Naive thymus-derived CD8-positive, alpha-beta T cell (primary cell): ENCODE measurements at regions not wholly inside any gene's neighbourhood (a gene's known extent, or its start where the extent isn't known, plus 50 kb on each side); places are given as distances from the start of the nearest gene placed in this dataset.

Source experiments
- ATAC-seq, 2 donors: fragments of 150-1000 bp; cut with Tn5 transposase in 1 of 2; sonication (Bioruptor Pico), chemical (Tn5 transposase) in 1 of 2; 1 replicate in 1 of 2; 2 replicates in 1 of 2; pipeline ENCODE4 v1.10.0; 2021; ENCODE audit warnings: mild to moderate bottlenecking in 2 of 2, moderate library complexity in 2 of 2
- POLR2A ChIA-PET: fragments of 350-600 bp; sonication (Branson Sonifier 250); formaldehyde crosslinking; loops from one replicate; lab custom pipeline; 2021; ENCODE audit warnings: antibody characterized with exemption; lab: Charles Lee
- DNase-seq, 10 donors: peaks; one replicate each; pipeline versions ENCODE4 v3.0.0 to v3.0.0-alpha.2; 2020 to 2022
- H3K27ac Mint-ChIP-seq, 10 donors: one replicate each; pipeline ENCODE4 v1.8.0; 2020 to 2022; ENCODE audit warnings: mild to moderate bottlenecking in 10 of 10, mixed read lengths in 10 of 10, moderate library complexity in 4 of 10, inconsistent platforms in 1 of 10
- H3K27me3 Mint-ChIP-seq, 5 donors: one replicate each; pipeline ENCODE4 v1.8.0; 2021 to 2022; ENCODE audit warnings: mixed read lengths in 5 of 5
- H3K36me3 Mint-ChIP-seq, 3 donors: one replicate each; pipeline ENCODE4 v1.8.0; 2020 to 2022; ENCODE audit warnings: mixed read lengths in 3 of 3, mild to moderate bottlenecking in 2 of 3, inconsistent platforms in 1 of 3
- H3K4me1 Mint-ChIP-seq, 4 donors: one replicate each; pipeline ENCODE4 v1.8.0; 2021 to 2022; ENCODE audit warnings: mixed read lengths in 4 of 4
- H3K4me3 Mint-ChIP-seq, 10 donors: one replicate each; pipeline ENCODE4 v1.8.0; 2020 to 2022; ENCODE audit warnings: mild to moderate bottlenecking in 10 of 10, mixed read lengths in 10 of 10, moderate library complexity in 6 of 10, inconsistent platforms in 1 of 10
- H3K9me3 Mint-ChIP-seq, 9 donors: one replicate each; pipeline ENCODE4 v1.8.0; 2020 to 2022; ENCODE audit warnings: mixed read lengths in 9 of 9, mild to moderate bottlenecking in 3 of 9, inconsistent platforms in 1 of 9, moderate library complexity in 1 of 9

GRCh38 chrX:2627272-2627867 is 63.7 kb upstream of the CD99 start:
- peak; percentile 40 to 48 for ATAC-seq

GRCh38 chrX:2626750-2627149 is 64.3 kb upstream of the CD99 start:
- POLR2A ChIA-PET: no interaction called here
- Mint-ChIP-seq H3K9me3 (peaks cover 11 to 46% (median 34%) of the 10 kb centered on the region in 9 donors), H3K4me3 (peak overlapping the region in 1 of 10 donors; percentile 13), H3K27me3 (no peaks in the 10 kb centered on the region), H3K4me1 (peaks cover 39 to 48% (median 42%) of the 10 kb centered on the region in 4 donors), H3K36me3 (peaks cover 50 to 83% (median 75%) of the 10 kb centered on the region in 3 donors), H3K27ac (peak overlapping the region in 1 of 10 donors; percentile 16)
- DNase-seq: no peak
- ATAC-seq: no peak

More at GRCh38 chrX:2627272-2627867, 63.7 kb upstream of the CD99 start:
- Mint-ChIP-seq H3K9me3 (peaks cover 16 to 51% (median 41%) of the 10 kb centered on the region in 9 donors), H3K4me1 (peaks cover 42 to 52% (median 46%) of the 10 kb centered on the region in 4 donors), H3K27me3 (no peaks in the 10 kb centered on the region), H3K27ac (peak overlapping the region in 8 of 10 donors; percentile 3 to 97 (median 64)), H3K4me3 (peak overlapping the region in 4 of 10 donors; percentile 8 to 50 (median 14)), H3K36me3 (peaks cover 55 to 79% (median 77%) of the 10 kb centered on the region in 3 donors)
- DNase-seq: peak in 8 of 10 donors; percentile 24 to 69 (median 42)
- POLR2A ChIA-PET: no interaction called here

- Mint-ChIP-seq H3K4me3 (no peak overlapping the region), H3K27ac (no peak overlapping the region), H3K4me1 (peaks cover 1 to 9% (median 4%) of the 10 kb centered on the region in 4 donors), H3K27me3 (no peaks in the 10 kb centered on the region), H3K9me3 (no peaks in the 10 kb centered on the region), H3K36me3 (peaks cover 19 to 93% (median 48%) of the 10 kb centered on the region in 3 donors)
- POLR2A ChIA-PET: no interaction called here
- DNase-seq (no peak), ATAC-seq (no peak)
Measured at GRCh38 chrX:2620576-2620975, 70.5 kb upstream of the CD99 start.

- DNase-seq (no peak), ATAC-seq (no peak)
- H3K4me3 Mint-ChIP-seq: no peak overlapping the region
- no peak overlapping the region for H3K27ac Mint-ChIP-seq
- H3K27me3 Mint-ChIP-seq: no peaks in the 10 kb centered on the region
- H3K9me3 Mint-ChIP-seq: no peaks in the 10 kb centered on the region
- H3K4me1 Mint-ChIP-seq: peaks cover 2 to 20% (median 13%) of the 10 kb centered on the region in 4 donors
- POLR2A ChIA-PET: no interaction called here
- H3K36me3 Mint-ChIP-seq: peaks cover 31 to 95% (median 59%) of the 10 kb centered on the region in 3 donors
Measured at GRCh38 chrX:2618516-2618915, 72.6 kb upstream of the CD99 start.

GRCh38 chrX:2614911-2615310 is 76.2 kb upstream of the CD99 start:
- H3K4me3 Mint-ChIP-seq: no peak overlapping the region
- POLR2A ChIA-PET: no interaction called here
- H3K4me1 Mint-ChIP-seq: peaks cover 12 to 42% (median 28%) of the 10 kb centered on the region in 4 donors
- H3K36me3 Mint-ChIP-seq: peaks cover 26 to 84% (median 52%) of the 10 kb centered on the region in 3 donors
- H3K27ac Mint-ChIP-seq: peak overlapping the region in 1 of 10 donors; percentile 70
- H3K27me3 Mint-ChIP-seq: no peaks in the 10 kb centered on the region
- ATAC-seq (peak in 1 of 2 donors; percentile 47), DNase-seq (no peak)
- no peaks in the 10 kb centered on the region for H3K9me3 Mint-ChIP-seq

- peak overlapping the region; percentile 86 to 98 (median 89) for H3K4me3 Mint-ChIP-seq
- DNase-seq (no peak), ATAC-seq (no peak)
- no peaks in the 10 kb centered on the region for H3K27me3 Mint-ChIP-seq
- peaks cover 11 to 46% (median 24%) of the 10 kb centered on the region in 3 donors for H3K36me3 Mint-ChIP-seq
- peak overlapping the region; percentile 4 to 87 (median 68) for H3K27ac Mint-ChIP-seq
- POLR2A ChIA-PET: no interaction called here
- peaks cover 28 to 57% (median 50%) of the 10 kb centered on the region in 4 donors for H3K4me1 Mint-ChIP-seq
- no peaks in the 10 kb centered on the region for H3K9me3 Mint-ChIP-seq
Measured at GRCh38 chrX:2610246-2611170, 80.6 kb upstream of the CD99 start.

GRCh38 chrX:2609431-2610238 is 81.5 kb upstream of the CD99 start:
- peak in 1 of 10 donors; percentile 21 for DNase-seq
- no peaks in the 10 kb centered on the region for H3K9me3 Mint-ChIP-seq
- H3K27ac Mint-ChIP-seq: peak overlapping the region in 9 of 10 donors; percentile 16 to 88 (median 79)
- peak overlapping the region; percentile 86 to 98 (median 89) for H3K4me3 Mint-ChIP-seq
- no peaks in the 10 kb centered on the region for H3K27me3 Mint-ChIP-seq
- POLR2A ChIA-PET: no interaction called here
- H3K36me3 Mint-ChIP-seq: peaks cover 2 to 42% (median 19%) of the 10 kb centered on the region in 3 donors
- no peak for ATAC-seq
- H3K4me1 Mint-ChIP-seq: peaks cover 35 to 53% (median 51%) of the 10 kb centered on the region in 4 donors

- Mint-ChIP-seq H3K9me3 (no peaks in the 10 kb centered on the region), H3K27ac (peak overlapping the region; percentile 71 to 94 (median 88)), H3K4me1 (peaks cover 35 to 58% (median 52%) of the 10 kb centered on the region in 4 donors), H3K4me3 (peak overlapping the region; percentile 90 to 98 (median 93)), H3K36me3 (peaks cover 0 to 37% (median 16%) of the 10 kb centered on the region in 3 donors), H3K27me3 (no peaks in the 10 kb centered on the region)
- POLR2A ChIA-PET: no interaction called here
- DNase-seq (peak; percentile 72 to 90 (median 80)), ATAC-seq (peak; percentile 92)
Measured at GRCh38 chrX:2608638-2609430, 82.3 kb upstream of the CD99 start.

GRCh38 chrX:2607113-2607512 is 84.0 kb upstream of the CD99 start:
- no peaks in the 10 kb centered on the region for H3K9me3 Mint-ChIP-seq
- POLR2A ChIA-PET: no interaction called here
- peak overlapping the region; percentile 11 to 92 (median 68) for H3K4me3 Mint-ChIP-seq
- peaks cover 35 to 56% (median 50%) of the 10 kb centered on the region in 4 donors for H3K4me1 Mint-ChIP-seq
- ATAC-seq (no peak), DNase-seq (no peak)
- no peaks in the 10 kb centered on the region for H3K27me3 Mint-ChIP-seq
- peaks cover 0 to 34% (median 12%) of the 10 kb centered on the region in 3 donors for H3K36me3 Mint-ChIP-seq
- peak overlapping the region in 7 of 10 donors; percentile 0 to 73 (median 42) for H3K27ac Mint-ChIP-seq

GRCh38 chrX:2600564-2600963 is 90.5 kb upstream of the CD99 start:
- no peak overlapping the region for H3K4me3 Mint-ChIP-seq
- peaks cover 0 to 51% (median 20%) of the 10 kb centered on the region in 3 donors for H3K36me3 Mint-ChIP-seq
- peaks cover 8 to 19% (median 13%) of the 10 kb centered on the region in 4 donors for H3K4me1 Mint-ChIP-seq
- H3K27ac Mint-ChIP-seq: no peak overlapping the region
- H3K9me3 Mint-ChIP-seq: no peaks in the 10 kb centered on the region
- POLR2A ChIA-PET: no interaction called here
- ATAC-seq (no peak), DNase-seq (peak in 1 of 10 donors; percentile 10)
- H3K27me3 Mint-ChIP-seq: no peaks in the 10 kb centered on the region

GRCh38 chrX:2596555-2597255 is 94.4 kb upstream of the CD99 start:
- Mint-ChIP-seq H3K27ac (peak overlapping the region in 2 of 10 donors; percentile 24 to 70), H3K27me3 (no peaks in the 10 kb centered on the region)

More at GRCh38 chrX:2596555-2597255, 94.4 kb upstream of the CD99 start:
- POLR2A ChIA-PET: no interaction called here
- DNase-seq: no peak
- H3K4me1 Mint-ChIP-seq: peaks cover 10 to 18% (median 15%) of the 10 kb centered on the region in 4 donors
- no peak for ATAC-seq
- H3K36me3 Mint-ChIP-seq: peaks cover 0 to 29% (median 11%) of the 10 kb centered on the region in 3 donors
- H3K9me3 Mint-ChIP-seq: no peaks in the 10 kb centered on the region
- H3K4me3 Mint-ChIP-seq: no peak overlapping the region
